NCI-H1436 treated with DMSO at 0.1 percent for 48 hours (cell line): ENCODE measurements at regions not wholly inside any gene's neighbourhood (a gene's known extent, or its start where the extent isn't known, plus 50 kb on each side); places are given as distances from the start of the nearest gene placed in this dataset.
"Not testable (repeated sequence)": the region's sequence is repeated elsewhere in the genome, so short reads cannot be mapped to it uniquely, and the experiment has no call there.

ENCODE experiments used
- DNase-seq: peaks from one replicate; lab custom pipeline; 2025; lab: John Stamatoyannopoulos, UW

DNA sequence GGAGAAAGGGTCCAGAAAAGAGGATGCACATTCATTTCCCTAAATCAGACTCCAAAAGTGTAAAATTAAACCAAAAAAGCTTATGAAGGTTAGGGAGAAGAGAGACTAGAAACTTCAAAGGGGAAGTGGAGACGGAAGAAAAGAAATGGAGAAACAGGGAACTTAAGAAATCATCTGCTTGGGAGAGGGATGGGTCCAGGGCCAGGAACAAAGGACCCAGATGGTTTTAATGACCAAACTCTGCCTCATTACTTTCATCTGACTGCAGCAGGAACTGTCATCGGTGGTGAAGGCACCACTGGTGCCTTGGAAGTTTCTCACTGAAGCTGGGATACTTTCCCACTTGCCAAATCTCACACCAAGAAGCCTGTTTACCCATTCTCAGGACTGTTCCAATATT lies 70.5 kb upstream of the SLC4A7 start:
- no peak for DNase-seq

DNA sequence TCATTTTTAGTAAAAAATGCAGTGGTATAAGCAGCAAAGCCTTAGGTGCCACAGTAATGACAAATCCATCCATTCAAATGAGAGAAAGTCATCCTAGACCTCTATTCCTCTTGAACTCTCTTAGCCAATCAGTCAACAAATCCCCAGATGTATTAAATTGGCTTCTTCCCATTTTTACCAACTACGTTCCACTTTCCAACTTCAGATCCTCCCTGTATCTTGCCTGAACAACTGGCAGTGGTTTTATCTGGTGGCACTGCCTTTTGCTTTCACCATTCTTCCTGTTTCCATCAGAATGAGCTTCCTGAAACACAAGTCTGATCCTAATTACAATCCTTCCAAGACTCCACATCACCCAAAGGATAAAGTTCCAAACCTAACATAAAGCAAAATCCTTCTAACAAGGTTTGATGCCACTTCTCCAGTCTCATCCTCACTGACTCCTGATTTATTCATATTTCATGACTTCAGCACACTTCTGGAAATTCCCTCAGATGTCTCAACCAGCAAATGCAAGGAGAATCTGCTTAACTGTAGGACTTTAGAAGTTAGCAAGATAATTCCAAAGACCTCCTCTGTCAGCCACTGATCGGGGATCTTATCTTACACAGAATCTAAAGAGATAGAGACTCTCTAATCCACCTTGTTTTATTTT lies 69.8 kb upstream of the SLC4A7 start:
- no peak for DNase-seq

DNA sequence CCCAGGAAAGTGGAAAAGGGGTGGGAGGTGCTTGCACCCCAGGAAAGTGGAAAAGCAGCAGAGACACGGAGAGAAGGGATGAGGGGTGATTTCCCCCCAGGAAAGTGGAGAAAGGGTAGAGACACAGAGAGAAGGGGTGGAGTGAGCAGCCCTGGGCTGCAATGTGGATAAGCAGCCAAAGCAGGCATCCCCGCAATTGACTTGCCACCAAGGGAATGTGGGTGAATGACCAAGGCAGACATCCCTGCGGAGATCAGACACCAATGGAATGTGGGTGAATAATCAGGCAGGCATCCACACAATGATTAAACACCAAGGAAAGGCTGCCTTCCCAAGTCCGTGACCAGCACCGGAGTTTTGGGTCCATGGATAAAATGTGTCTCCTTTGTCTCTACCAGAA lies 68.5 kb upstream of the SLC4A7 start:
- DNase-seq, result not testable (repeated sequence)

DNA sequence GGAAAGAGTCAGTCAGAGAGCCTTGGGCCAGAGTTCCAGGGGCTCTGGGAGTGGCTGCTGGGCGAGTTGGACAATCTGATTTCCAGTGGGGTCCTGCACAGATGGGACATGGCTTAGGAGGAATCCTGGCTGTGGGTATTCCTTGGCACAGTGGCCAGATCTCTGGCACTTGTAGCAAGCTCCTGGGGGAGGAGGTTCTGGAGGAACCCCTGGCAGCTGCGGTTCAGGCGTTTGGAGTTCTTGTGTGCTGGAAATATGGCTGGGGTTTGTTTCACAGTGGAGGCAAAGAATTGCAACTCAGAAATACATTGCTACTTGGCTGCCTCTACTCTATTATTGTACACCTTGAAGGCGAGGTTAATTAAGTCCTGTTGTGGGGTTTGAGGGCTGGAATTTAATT lies 67.2 kb upstream of the SLC4A7 start:
- DNase-seq, result not testable (repeated sequence)

DNA sequence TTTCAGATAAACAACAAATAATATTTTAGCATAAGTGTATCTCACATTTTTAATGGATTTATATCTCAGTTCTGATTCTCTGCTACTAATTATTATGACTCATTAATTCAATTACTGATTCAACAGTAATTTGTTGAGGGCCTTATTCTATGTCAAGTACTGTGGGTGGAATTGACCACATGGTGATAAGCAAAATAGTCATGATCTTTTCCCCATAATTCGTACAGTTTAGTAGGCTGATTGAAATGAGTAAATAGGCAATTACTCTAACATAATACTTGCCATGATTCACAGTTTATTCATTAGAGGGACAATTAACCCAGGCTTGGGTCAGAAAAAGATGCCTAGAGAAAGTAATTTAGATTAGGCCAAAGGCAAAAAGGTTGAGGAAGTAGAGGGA lies 60.9 kb upstream of the SLC4A7 start:
- DNase-seq, result no peak

DNA sequence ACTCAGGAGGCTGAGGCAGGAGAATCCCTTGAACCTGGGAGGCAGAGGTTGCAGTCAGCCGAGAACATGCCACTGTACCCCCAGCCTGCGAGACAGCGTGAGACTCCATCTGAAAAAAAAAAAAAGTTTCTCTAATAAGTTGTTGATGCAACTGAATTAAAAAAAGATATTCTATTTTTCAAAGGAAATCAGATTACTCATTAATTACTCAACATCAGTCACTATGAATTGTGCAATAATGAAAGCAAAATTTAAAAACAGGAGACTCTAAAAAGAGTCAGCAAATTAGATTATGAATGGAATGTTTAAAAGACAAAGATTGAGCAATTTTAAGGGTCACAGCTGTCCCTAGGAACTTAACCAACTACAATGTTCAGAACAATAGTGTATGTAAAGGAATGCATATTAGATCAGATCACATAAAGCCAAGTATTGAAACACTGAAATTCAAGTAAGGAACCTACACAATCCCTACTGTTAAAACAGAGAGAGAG lies 60.2 kb upstream of the SLC4A7 start:
- DNase-seq, result no peak

DNA sequence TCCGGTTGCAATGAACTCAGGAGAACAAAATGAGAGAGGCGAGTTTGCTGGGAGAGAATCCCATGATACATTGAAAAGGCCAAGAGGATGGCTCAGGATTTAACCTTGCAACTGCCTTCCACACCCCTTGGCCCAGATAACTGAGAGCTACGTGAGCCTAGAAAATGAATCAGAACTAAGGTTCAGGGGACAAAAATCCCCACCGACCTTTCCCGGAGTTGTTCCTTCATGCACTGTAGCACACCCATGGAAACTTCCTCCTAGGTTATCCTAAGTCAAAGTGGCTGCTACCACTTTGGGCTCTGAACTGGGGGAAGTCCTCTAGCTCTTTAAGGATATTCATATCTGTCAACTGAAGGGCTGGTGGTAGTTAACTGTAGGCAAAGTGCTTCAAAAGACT lies 58.3 kb upstream of the SLC4A7 start:
- DNase-seq, result no peak

DNA sequence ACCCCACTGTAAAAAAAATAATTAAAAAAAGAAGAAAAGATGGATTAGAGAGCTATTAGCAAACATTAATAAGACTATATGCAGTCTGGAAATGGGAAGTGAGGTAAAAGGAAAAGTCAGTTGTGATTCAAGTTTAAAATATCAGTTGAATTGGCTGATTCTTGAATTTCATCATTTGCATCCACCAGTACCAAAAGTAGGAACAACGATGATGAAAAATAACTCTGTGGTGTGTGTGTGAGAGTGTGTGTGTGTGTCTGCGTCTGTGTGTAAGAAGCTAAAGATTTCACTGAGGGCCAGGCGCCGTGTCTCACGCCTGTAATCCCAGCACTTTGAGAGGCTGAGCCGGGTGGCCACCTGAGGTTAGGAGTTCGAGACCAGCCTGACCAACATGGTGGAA lies 56.0 kb upstream of the SLC4A7 start:
- DNase-seq, result no peak

DNA sequence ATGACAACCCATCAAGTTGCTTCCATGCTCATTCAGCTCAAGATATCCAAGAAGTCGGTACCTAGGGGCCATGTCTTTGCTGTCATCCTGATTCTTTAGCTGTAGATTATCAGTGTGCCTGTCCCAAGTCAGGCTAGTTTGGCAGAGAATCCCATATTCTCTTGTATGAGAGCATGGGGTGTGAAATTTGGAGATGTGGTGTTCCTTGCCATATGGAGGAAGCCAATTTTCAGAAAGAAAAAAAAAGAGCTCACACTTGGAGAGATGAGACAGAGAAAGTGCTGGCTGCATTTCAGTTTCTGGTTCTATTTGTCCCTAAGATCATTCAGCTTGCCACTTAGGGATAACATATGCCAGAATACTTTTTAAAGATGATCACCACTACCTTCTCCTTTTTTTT lies 52.3 kb upstream of the SLC4A7 start:
- no peak for DNase-seq

DNA sequence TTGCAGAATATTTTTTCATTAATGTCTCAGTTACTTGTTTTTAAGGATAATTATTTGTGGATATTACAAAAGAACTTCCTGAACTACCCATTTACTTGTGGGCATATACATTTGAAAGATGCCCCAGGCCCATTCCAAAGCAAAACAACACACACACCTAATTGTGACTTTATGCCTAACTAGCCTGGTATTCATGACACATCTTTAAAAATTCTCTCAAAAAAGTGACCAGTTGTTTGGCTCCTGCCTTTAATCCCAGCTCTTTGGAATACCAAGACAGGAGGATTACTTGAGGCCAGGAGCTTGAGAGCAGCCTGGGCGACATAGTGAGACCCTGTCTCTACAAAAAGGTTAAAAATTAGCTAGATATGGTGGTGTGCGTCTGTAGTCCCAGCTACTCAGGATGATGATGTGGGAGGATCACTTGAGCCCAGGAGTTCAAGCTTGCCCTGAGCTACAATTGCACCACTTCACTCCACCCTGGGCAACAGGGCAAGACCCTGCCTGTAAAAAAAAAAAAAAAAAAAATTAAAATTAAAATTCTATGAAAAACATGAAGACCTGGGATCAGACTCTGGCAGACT lies 51.7 kb upstream of the SLC4A7 start:
- no peak for DNase-seq

DNA sequence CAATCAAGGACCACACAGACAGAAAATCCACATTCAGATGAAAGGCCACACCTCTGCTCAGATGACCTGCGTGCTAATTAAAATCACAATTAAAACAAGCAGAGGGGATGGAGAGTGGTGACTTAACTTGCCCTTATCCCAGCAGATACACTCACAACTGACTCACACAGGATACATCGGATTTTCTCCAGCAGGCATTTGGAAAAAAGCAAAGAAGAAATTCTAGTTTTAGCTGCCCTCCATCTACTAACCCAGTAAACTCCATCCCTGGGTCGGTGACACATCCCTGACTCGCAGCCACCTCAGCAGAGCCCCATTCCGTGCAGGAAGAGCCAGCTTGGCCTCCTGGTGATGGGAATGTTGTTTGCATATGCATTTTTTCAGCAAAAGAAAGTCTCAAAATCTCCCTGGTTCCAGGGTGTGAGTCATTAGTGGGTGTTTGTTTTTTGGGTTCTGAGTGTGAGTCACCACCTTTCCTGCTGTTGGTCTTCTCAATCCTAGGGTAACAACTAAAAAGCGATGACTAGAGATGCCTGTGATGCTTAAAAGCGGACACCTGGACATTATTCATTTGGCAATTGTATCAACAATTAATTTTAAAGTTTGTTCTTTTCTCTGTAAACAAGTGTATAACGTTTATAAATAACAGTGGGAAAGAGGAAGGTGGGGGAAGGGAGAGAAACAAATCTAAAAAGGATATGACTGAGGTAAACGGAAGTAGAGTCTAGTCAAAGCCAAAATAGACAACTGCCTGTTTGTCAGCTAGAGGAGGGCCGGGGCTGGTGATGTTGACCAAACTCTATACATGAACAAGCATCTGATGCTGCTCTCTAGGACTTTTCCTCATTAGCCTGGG lies 49.8 kb upstream of the SLC4A7 start:
- DNase-seq, result no peak
